Heart right ventricle (tissue), 16 donors: ENCODE measurements at regions not wholly inside any gene's neighbourhood (a gene's known extent, or its start where the extent isn't known, plus 50 kb on each side); places are given as distances from the start of the nearest gene placed in this dataset.

Experiments used
- ATAC-seq, 8 donors: fragments of 200-7000 bp; cut with Tn5 transposase; one replicate each; pipeline ENCODE4 v1.9.1; 2020; ENCODE audit warnings: mild to moderate bottlenecking in 8 of 8, moderate library complexity in 8 of 8, moderate number of reproducible peaks in 1 of 8
- DNase-seq, 2 donors: peaks; one replicate each; pipeline ENCODE4 v3.0.0-alpha.2; 2020
- H3K27ac ChIP-seq, 10 donors: fragments of 200-600 bp; sonication (generic) in 2 of 10; one replicate each; pipeline versions ENCODE4 v1.5.0 to v1.8.0; 2020 to 2022; ENCODE audit warnings: mild to moderate bottlenecking in 3 of 10
- H3K27me3 ChIP-seq, 7 donors: fragments of 200-600 bp; one replicate each; pipeline ENCODE4 v1.8.0; 2021 to 2022; ENCODE audit warnings: mild to moderate bottlenecking in 2 of 7
- H3K36me3 ChIP-seq, 9 donors: fragments of 200-600 bp; sonication (generic) in 1 of 9; one replicate each; pipeline versions ENCODE4 v1.5.0 to v1.8.0; 2020 to 2022; ENCODE audit warnings: mild to moderate bottlenecking in 2 of 9
- H3K4me1 ChIP-seq, 9 donors: fragments of 200-600 bp; sonication (generic) in 1 of 9; one replicate each; pipeline versions ENCODE4 v1.5.0 to v1.8.0; 2020 to 2022; ENCODE audit warnings: mild to moderate bottlenecking in 4 of 9
- H3K4me3 ChIP-seq, 10 donors: fragments of 200-600 bp; sonication (generic) in 2 of 10; one replicate each; pipeline versions ENCODE4 v1.5.0 to v1.8.0; 2020 to 2022; ENCODE audit warnings: mild to moderate bottlenecking in 7 of 10, moderate library complexity in 2 of 10
- H3K9me3 ChIP-seq, 11 donors: fragments of 200-600 bp in 10 of 11; sonication (generic) in 2 of 11; one replicate each; pipeline versions ENCODE4 v1.5.0 to v1.8.0; 2013 to 2022; ENCODE audit warnings: mild to moderate bottlenecking in 2 of 11, control low read depth in 1 of 11, moderate library complexity in 1 of 11
- WGBS, 2 donors: extraction: QIAGEN DNeasy Blood & Tissue Kit; methylation state at CpG; one replicate each; pipeline ENCODE4 v1.1.7; 2013; ENCODE audit warnings: inconsistent platforms in 1 of 2; 5-methylcytosine and 5-hydroxymethylcytosine counted together
- intact Hi-C, 10 donors: fragments of 100-400 bp; cut with DNase I; formaldehyde crosslinking; loops; one replicate each; pipeline versions ENCODE4 v1.11.1 to v1.14.2; 2022
- TF ChIP-seq, protein P1 (sequence below), 9 donors: fragments of 200-600 bp; sonication (generic) in 2 of 9; IDR thresholded peaks; one replicate each; pipeline versions ENCODE4 v1.5.0 to v1.8.0; 2021 to 2022; ENCODE audit warnings: antibody characterized with exemption in 9 of 9, mild to moderate bottlenecking in 5 of 9, moderate library complexity in 1 of 9
- donor health status: Arrhythmogenic right ventricular cardiomyopathy.
- donor health status: ischemic (EF 13 %, LVEDD 7.1; RV severe dilation, severe dysfunction).
- donor health status: healthy with polysubstance abuse.
- donor health status: DM: no; HTN: yes; CAD: no.
- donor health status: DM: no; HTN: no; CAD: no.
- donor health status: ischemic (EF 25% LVEDD 6.9; RV normal size, moderate dysfunction).
- donor health status: ischemic (EF 25% LVEDD 5.7; RV mildly dilated, moderate dysfunction).
- donor health status: healthy.
- donor health status: DM: yes; HTN: yes; CAD: no.
- donor health status: Ischemic cardiomyopathy.
- donor health status: ischemic (EF 35%, LVEDD 5.7; RV mildly dilated, moderate dysfunction).
- donor health status: nonischemic (EF 11% LVEDD 7.7; RV severe dilation, severe dysfunction).
- donor health status: DM: yes; HTN: yes; CAD: no.
- donor health status: PGD.
- donor health status: ischemic (EF 29% LVEDD 5.4; RV normal size, mild dysfunction).
- donor health status: nonischemic (EF 23%, LVEDD 6.1; RV moderate dilation, normal function).

DNA sequence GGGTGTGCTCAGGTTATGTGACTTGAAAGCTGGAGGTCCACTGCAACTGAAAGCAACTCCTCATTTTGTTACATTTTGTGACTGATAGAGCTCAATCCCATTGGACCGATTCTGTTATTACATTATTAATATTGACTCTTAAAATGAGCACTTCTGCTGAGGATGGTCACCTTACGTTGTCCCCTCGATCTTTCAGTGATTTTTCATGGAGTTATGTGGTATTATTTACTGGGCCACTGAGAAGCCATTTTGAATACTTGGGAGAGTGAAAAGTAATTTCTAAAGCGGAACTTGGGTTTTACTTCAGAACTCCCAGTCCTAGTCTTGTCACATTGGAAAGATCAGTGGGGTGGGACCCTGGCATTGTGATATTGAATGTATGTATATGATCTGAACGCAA lies 96.3 kb upstream of the FAM180A start:
- H3K4me3 ChIP-seq, result no peak overlapping the region
- H3K4me1 ChIP-seq, result no peaks in the 10 kb centered on the region
- TF ChIP-seq, protein P1, sequence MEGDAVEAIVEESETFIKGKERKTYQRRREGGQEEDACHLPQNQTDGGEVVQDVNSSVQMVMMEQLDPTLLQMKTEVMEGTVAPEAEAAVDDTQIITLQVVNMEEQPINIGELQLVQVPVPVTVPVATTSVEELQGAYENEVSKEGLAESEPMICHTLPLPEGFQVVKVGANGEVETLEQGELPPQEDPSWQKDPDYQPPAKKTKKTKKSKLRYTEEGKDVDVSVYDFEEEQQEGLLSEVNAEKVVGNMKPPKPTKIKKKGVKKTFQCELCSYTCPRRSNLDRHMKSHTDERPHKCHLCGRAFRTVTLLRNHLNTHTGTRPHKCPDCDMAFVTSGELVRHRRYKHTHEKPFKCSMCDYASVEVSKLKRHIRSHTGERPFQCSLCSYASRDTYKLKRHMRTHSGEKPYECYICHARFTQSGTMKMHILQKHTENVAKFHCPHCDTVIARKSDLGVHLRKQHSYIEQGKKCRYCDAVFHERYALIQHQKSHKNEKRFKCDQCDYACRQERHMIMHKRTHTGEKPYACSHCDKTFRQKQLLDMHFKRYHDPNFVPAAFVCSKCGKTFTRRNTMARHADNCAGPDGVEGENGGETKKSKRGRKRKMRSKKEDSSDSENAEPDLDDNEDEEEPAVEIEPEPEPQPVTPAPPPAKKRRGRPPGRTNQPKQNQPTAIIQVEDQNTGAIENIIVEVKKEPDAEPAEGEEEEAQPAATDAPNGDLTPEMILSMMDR (IDR thresholded peaks at IDR 0.05), result no peak
- no peak overlapping the region for H3K27ac ChIP-seq
- no peaks in the 10 kb centered on the region for H3K27me3 ChIP-seq
- intact Hi-C loops, result loop anchor here in 1 of 10 donors (5.0 kb wide), 1 partner anchor 32 kb away; no protein-coding TSS in a partner anchor
- WGBS, 2 donors, result 91 to 95% methylated on average over 5 of the region's 5 CpGs
- H3K36me3 ChIP-seq, result no peaks in the 10 kb centered on the region
- ATAC-seq, result no peak
- peaks cover 0 to 4% (median 0%) of the 10 kb centered on the region in 11 donors for H3K9me3 ChIP-seq
- DNase-seq, result no peak

DNA sequence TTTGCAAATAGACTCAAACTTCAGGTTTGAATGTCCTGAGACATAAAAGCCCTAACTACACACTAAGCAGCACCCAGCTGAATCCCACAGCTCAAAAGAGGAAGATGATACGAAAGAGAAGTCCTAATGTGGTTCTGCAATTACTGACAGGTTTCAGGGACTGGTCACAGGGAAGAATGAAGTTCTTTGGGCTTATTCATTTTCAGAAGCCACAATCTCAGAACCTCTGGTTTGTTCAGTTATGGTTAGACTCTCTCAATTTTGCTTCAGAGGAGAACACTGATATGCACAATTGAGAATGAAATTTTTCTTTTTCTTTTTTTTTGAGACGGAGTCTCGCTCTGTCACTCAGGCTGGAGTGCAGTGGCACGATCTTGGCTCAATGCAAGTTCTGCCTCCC lies 94.6 kb upstream of the FAM180A start:
- 86 to 92% methylated on average over 4 of the region's 4 CpGs for WGBS, 2 donors
- intact Hi-C loops, result loop anchor here in 1 of 10 donors (5.0 kb wide), 1 partner anchor 34 kb away; no protein-coding TSS in a partner anchor

DNA sequence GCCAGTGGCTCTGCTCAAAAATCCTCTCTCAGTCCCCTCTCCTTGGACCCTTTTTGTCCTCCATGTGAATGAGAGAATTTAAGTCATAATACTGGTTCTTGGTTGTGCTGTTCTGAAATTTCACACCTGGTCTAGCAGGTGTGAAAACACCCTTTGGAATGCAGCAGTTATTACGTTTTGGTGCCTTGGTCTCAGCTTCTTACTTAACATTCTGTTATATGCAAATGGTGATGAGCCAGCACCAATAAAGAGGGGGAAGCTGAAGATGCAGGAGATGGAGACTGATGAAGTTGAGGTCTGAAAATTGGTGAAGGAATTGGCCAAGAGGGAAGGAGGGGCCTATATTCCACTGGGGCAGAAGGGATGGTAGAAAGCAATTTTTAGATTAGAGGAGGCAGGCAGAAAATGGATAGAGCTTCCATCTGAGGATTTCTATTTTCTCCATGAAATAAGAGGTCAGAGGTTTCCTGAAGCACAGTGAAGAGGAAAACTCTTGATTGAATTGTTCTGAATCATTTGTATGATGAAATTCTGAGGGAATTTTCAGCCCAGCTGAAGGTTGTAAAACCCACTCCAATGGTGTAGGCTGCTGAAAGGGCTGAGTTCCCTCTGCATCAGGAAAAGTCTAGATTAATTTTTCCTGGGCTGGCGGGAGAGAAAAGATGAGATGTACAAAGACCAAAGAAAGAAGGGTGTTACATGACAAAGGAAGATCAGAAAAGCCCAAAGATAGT lies 94.0 kb upstream of the FAM180A start:
- H3K4me3 ChIP-seq, result no peak overlapping the region
- ATAC-seq, result no peak
- TF ChIP-seq, protein P1 (IDR thresholded peaks at IDR 0.05), result no peak
- H3K36me3 ChIP-seq, result no peaks in the 10 kb centered on the region
- no peaks in the 10 kb centered on the region for H3K9me3 ChIP-seq
- no peaks in the 10 kb centered on the region for H3K27me3 ChIP-seq
- DNase-seq, result no peak
- H3K27ac ChIP-seq, result no peak overlapping the region
- H3K4me1 ChIP-seq, result peaks cover 0 to 7% (median 0%) of the 10 kb centered on the region in 9 donors
- WGBS, 2 donors, result 77 to 86% methylated on average over 2 of the region's 2 CpGs
- intact Hi-C loops, result loop anchor here in 1 of 10 donors (5.0 kb wide), 1 partner anchor 35 kb away; no protein-coding TSS in a partner anchor

More for the DNA sequence above, 94.6 kb upstream of the FAM180A start:
- Histone ChIP-seq H3K4me1 (peaks cover 0 to under 1% (median 0%) of the 10 kb centered on the region in 9 donors), H3K27me3 (no peaks in the 10 kb centered on the region), H3K9me3 (no peaks in the 10 kb centered on the region), H3K27ac (no peak overlapping the region), H3K4me3 (no peak overlapping the region), H3K36me3 (no peaks in the 10 kb centered on the region)
- ATAC-seq, result no peak
- no peak for DNase-seq
- TF ChIP-seq, protein P1 (IDR thresholded peaks at IDR 0.05), result no peak

- Histone ChIP-seq H3K27me3 (no peaks in the 10 kb centered on the region), H3K4me3 (no peak overlapping the region), H3K9me3 (no peaks in the 10 kb centered on the region), H3K27ac (no peak overlapping the region), H3K4me1 (peaks cover 0 to 11% (median 0%) of the 10 kb centered on the region in 9 donors), H3K36me3 (no peaks in the 10 kb centered on the region)
- TF ChIP-seq, protein P1 (IDR thresholded peaks at IDR 0.05), result no peak
- ATAC-seq, result no peak
- intact Hi-C loops, result loop anchor here in 1 of 10 donors (5.0 kb wide), 1 partner anchor 37 kb away; no protein-coding TSS in a partner anchor
- no peak for DNase-seq
Observed at GRCh38 chr7:135840591-135840990, 92.0 kb upstream of the FAM180A start.
